Fibroblast of gingiva (primary cell): ENCODE measurements at regions not wholly inside any gene's neighbourhood (a gene's known extent, or its start where the extent isn't known, plus 50 kb on each side); places are given as distances from the start of the nearest gene placed in this dataset.

Experiments
- DNase-seq: peaks from one replicate; pipeline ENCODE4 v3.0.0-alpha.2; 2011; ENCODE audit warnings: low read depth

- DNase-seq: no peak
Observed at GRCh38 chr5:57785946-57786345, 303.3 kb upstream of the ACTBL2 start.

GRCh38 chr5:57784121-57784520 lies 301.5 kb upstream of the ACTBL2 start:
- no peak for DNase-seq

GRCh38 chr5:57783693-57784092 lies 301.1 kb upstream of the ACTBL2 start:
- peak; percentile 65 for DNase-seq

GRCh38 chr5:57780961-57781325 lies 298.3 kb upstream of the ACTBL2 start:
- DNase-seq: no peak

GRCh38 chr5:57780306-57780960 lies 297.8 kb upstream of the ACTBL2 start:
- no peak for DNase-seq

GRCh38 chr5:57779383-57780223 lies 297.0 kb upstream of the ACTBL2 start:
- DNase-seq: peak; percentile 53

- DNase-seq: no peak
Observed at GRCh38 chr5:57778501-57779091, 296.0 kb upstream of the ACTBL2 start.

- no peak for DNase-seq
Observed at GRCh38 chr5:57777174-57777581, 294.6 kb upstream of the ACTBL2 start.

- DNase-seq: no peak
Observed at GRCh38 chr5:57776035-57776434, 293.4 kb upstream of the ACTBL2 start.

GRCh38 chr5:57774439-57774838 lies 291.8 kb upstream of the ACTBL2 start:
- DNase-seq: no peak

- DNase-seq: no peak
Observed at GRCh38 chr5:57772512-57772911, 289.9 kb upstream of the ACTBL2 start.

- DNase-seq: no peak
Observed at GRCh38 chr5:57770039-57770438, 287.4 kb upstream of the ACTBL2 start.

- peak; percentile 35 for DNase-seq
Observed at GRCh38 chr5:57768745-57769144, 286.1 kb upstream of the ACTBL2 start.

GRCh38 chr5:57764479-57765089 lies 282.0 kb upstream of the ACTBL2 start:
- DNase-seq: no peak

- no peak for DNase-seq
Observed at GRCh38 chr5:57761513-57761912, 278.9 kb upstream of the ACTBL2 start.

GRCh38 chr5:57754616-57755015 lies 272.0 kb upstream of the ACTBL2 start:
- peak; percentile 90 for DNase-seq

- DNase-seq: no peak
Observed at GRCh38 chr5:57753446-57753845, 270.8 kb upstream of the ACTBL2 start.

GRCh38 chr5:57751710-57752109 lies 269.1 kb upstream of the ACTBL2 start:
- peak; percentile 68 for DNase-seq

- no peak for DNase-seq
Observed at GRCh38 chr5:57750891-57751290, 268.3 kb upstream of the ACTBL2 start.

GRCh38 chr5:57750282-57750681 lies 267.7 kb upstream of the ACTBL2 start:
- no peak for DNase-seq

GRCh38 chr5:57749396-57749795 lies 266.8 kb upstream of the ACTBL2 start:
- peak; percentile 70 for DNase-seq

GRCh38 chr5:57745700-57746651 lies 263.4 kb upstream of the ACTBL2 start:
- no peak for DNase-seq
